GM12891 (cell line): ENCODE measurements at regions not wholly inside any gene's neighbourhood (a gene's known extent, or its start where the extent isn't known, plus 50 kb on each side); places are given as distances from the start of the nearest gene placed in this dataset.

Experiments used
- PAX5 ChIP-seq: IDR thresholded peaks from 2 replicates; pipeline ENCODE4 v1.6.1; 2011; ENCODE audit warnings: low read length, moderate library complexity, mild to moderate bottlenecking; ENCODE audit not compliant: insufficient read depth, severe bottlenecking
- POLR2A ChIP-seq: IDR thresholded peaks from 2 replicates; pipeline ENCODE4 v1.6.1; 2011; ENCODE audit warnings: low read depth, low read length, control low read depth
- POLR2AphosphoS5 ChIP-seq: IDR thresholded peaks from 2 replicates; pipeline ENCODE4 v1.6.1; 2011; ENCODE audit warnings: low read depth, low read length, control low read depth
- POU2F2 ChIP-seq: IDR thresholded peaks from 2 replicates; pipeline ENCODE4 v1.6.1; 2011; ENCODE audit warnings: low read depth, mild to moderate bottlenecking, control low read depth, low read length, moderate library complexity
- SPI1 ChIP-seq: IDR thresholded peaks from 2 replicates; pipeline ENCODE4 v1.6.1; 2011; ENCODE audit warnings: low read depth, low read length, control low read depth
- TAF1 ChIP-seq: IDR thresholded peaks from 2 replicates; pipeline ENCODE4 v1.6.1; 2011; ENCODE audit warnings: low read depth, low read length, control low read depth

- TF ChIP-seq POLR2A: no peak
- TF ChIP-seq POLR2AphosphoS5: no peak
- TF ChIP-seq TAF1: no peak
- TF ChIP-seq POU2F2: no peak
- TF ChIP-seq SPI1: no peak
- TF ChIP-seq PAX5: no peak
Observed at GRCh38 chrX:128717635-128718578, 665.7 kb upstream of the ACTRT1 start.
